Caco-2 (cell line): ENCODE measurements at regions not wholly inside any gene's neighbourhood (a gene's known extent, or its start where the extent isn't known, plus 50 kb on each side); places are given as distances from the start of the nearest gene placed in this dataset.

Source experiments
- BruUV-seq: library from RNA; stranded (reverse); fragments of 400-500 nt; replicated peaks from 2 replicates; lab custom pipeline; 2021; lab: Mats Ljungman, UMichigan
- CTCF ChIA-PET: fragments of 300-600 bp; sonication (Branson Sonifier 250); formaldehyde crosslinking; loops from one replicate; lab custom pipeline; 2022; ENCODE audit warnings: antibody characterized with exemption; lab: Charles Lee
- POLR2A ChIA-PET: fragments of 300-600 bp; sonication (Branson Sonifier 250); formaldehyde crosslinking; loops from one replicate; lab custom pipeline; 2022; ENCODE audit warnings: antibody characterized with exemption; lab: Charles Lee
- DNase-seq, 2 experiments: peaks; one replicate each; pipeline versions ENCODE4 v3.0.0 to v3.0.0-alpha.2; 2020 to 2022
- H3K27me3 ChIP-seq: replicated peaks from 2 replicates; pipeline ENCODE4 v1.6.0; 2011; ENCODE audit warnings: low read length; ENCODE audit not compliant: control insufficient read depth, insufficient read depth
- H3K36me3 ChIP-seq: 2 replicates; pipeline ENCODE4 v1.5.1; 2011; ENCODE audit warnings: low read length; ENCODE audit not compliant: control insufficient read depth, insufficient read depth
- H3K4me1 ChIP-seq: fragments of 250-450 bp; sonication (Bioruptor Pico); 2 replicates; pipeline ENCODE4 v1.5.1; 2020; ENCODE audit warnings: mild to moderate bottlenecking
- H3K4me3 ChIP-seq: 2 replicates; pipeline ENCODE4 v1.5.1; 2011; ENCODE audit warnings: low read depth, mild to moderate bottlenecking, control low read depth, low read length
- H3K9me3 ChIP-seq: fragments of 250-450 bp; sonication (Bioruptor Pico); 2 replicates; pipeline ENCODE4 v1.5.1; 2020; ENCODE audit warnings: mild to moderate bottlenecking, moderate library complexity
- H3K27ac Mint-ChIP-seq: one replicate; pipeline ENCODE4 v1.8.0; 2022; ENCODE audit warnings: mixed read lengths; ENCODE audit not compliant: unreplicated experiment
- H3K27me3 Mint-ChIP-seq: one replicate; pipeline ENCODE4 v1.8.0; 2022; ENCODE audit warnings: mixed read lengths; ENCODE audit not compliant: insufficient read depth, unreplicated experiment
- H3K36me3 Mint-ChIP-seq: one replicate; pipeline ENCODE4 v1.8.0; 2022; ENCODE audit warnings: mild to moderate bottlenecking, mixed read lengths; ENCODE audit not compliant: insufficient read depth, unreplicated experiment
- H3K4me1 Mint-ChIP-seq: one replicate; pipeline ENCODE4 v1.8.0; 2022; ENCODE audit warnings: low read depth, mixed read lengths; ENCODE audit not compliant: unreplicated experiment
- H3K4me3 Mint-ChIP-seq: one replicate; pipeline ENCODE4 v1.8.0; 2022; ENCODE audit warnings: mild to moderate bottlenecking, moderate library complexity, mixed read lengths; ENCODE audit not compliant: unreplicated experiment
- H3K9me3 Mint-ChIP-seq: one replicate; pipeline ENCODE4 v1.8.0; 2022; ENCODE audit warnings: mixed read lengths; ENCODE audit not compliant: unreplicated experiment
- intact Hi-C: fragments of 100-400 bp; cut with micrococcal nuclease; formaldehyde crosslinking; loops from one replicate; pipeline ENCODE4 v1.10.0; 2022; ENCODE audit not compliant: unreplicated experiment
- TF ChIP-seq, protein P1 (sequence below), 2 experiments: fragments of 200-600 bp in 1 of 2; IDR thresholded peaks; 1 replicate in 1 of 2; 2 replicates in 1 of 2; pipeline versions ENCODE4 v1.5.1 to v1.8.0; 2011 to 2022; ENCODE audit warnings: antibody characterized with exemption in 1 of 2, control low read depth in 1 of 2, inconsistent platforms in 1 of 2, low read depth in 1 of 2, low read length in 1 of 2, mild to moderate bottlenecking in 1 of 2, moderate library complexity in 1 of 2; ENCODE audit not compliant: insufficient read depth in 1 of 2, severe bottlenecking in 1 of 2, unreplicated experiment in 1 of 2

GRCh38 chr4:114187592-114187991, 208.1 kb upstream of the ARSJ start:
- Histone ChIP-seq H3K4me3 (no peak overlapping the region), H3K27me3 (no peaks in the 10 kb centered on the region), H3K9me3 (peaks cover 8% of the 10 kb centered on the region), H3K4me1 (peaks cover 20% of the 10 kb centered on the region), H3K36me3 (no peaks in the 10 kb centered on the region)
- H3K27ac Mint-ChIP-seq: no peak overlapping the region
- peaks cover 16% of the 10 kb centered on the region for H3K9me3 Mint-ChIP-seq
- ChIA-PET POLR2A (no interaction called here), CTCF (no interaction called here)
- intact Hi-C loops: loop anchor here (1.0 to 5.0 kb wide), 2 partner anchors 22 to 230 kb away; no protein-coding TSS in a partner anchor
- H3K36me3 Mint-ChIP-seq: no peaks in the 10 kb centered on the region
- peaks cover 6% of the 10 kb centered on the region for H3K4me1 Mint-ChIP-seq
- TF ChIP-seq, protein P1, sequence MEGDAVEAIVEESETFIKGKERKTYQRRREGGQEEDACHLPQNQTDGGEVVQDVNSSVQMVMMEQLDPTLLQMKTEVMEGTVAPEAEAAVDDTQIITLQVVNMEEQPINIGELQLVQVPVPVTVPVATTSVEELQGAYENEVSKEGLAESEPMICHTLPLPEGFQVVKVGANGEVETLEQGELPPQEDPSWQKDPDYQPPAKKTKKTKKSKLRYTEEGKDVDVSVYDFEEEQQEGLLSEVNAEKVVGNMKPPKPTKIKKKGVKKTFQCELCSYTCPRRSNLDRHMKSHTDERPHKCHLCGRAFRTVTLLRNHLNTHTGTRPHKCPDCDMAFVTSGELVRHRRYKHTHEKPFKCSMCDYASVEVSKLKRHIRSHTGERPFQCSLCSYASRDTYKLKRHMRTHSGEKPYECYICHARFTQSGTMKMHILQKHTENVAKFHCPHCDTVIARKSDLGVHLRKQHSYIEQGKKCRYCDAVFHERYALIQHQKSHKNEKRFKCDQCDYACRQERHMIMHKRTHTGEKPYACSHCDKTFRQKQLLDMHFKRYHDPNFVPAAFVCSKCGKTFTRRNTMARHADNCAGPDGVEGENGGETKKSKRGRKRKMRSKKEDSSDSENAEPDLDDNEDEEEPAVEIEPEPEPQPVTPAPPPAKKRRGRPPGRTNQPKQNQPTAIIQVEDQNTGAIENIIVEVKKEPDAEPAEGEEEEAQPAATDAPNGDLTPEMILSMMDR (IDR thresholded peaks at IDR 0.05; ENCODE audit: insufficient read depth in 1 of 2, low read depth in 1 of 2, low read length in 1 of 2, severe bottlenecking in 1 of 2, unreplicated experiment in 1 of 2): no peak
- no peaks in the 10 kb centered on the region for H3K27me3 Mint-ChIP-seq
- no TSS peak for BruUV-seq
- no peak overlapping the region for H3K4me3 Mint-ChIP-seq
- DNase-seq: peak; percentile 29 to 34

GRCh38 chr4:114191496-114191895, 212.0 kb upstream of the ARSJ start:
- Mint-ChIP-seq H3K27me3 (no peaks in the 10 kb centered on the region), H3K4me1 (peaks cover 6% of the 10 kb centered on the region), H3K36me3 (peaks cover 4% of the 10 kb centered on the region), H3K4me3 (no peak overlapping the region), H3K9me3 (no peaks in the 10 kb centered on the region), H3K27ac (no peak overlapping the region)
- intact Hi-C loops: no loop called here
- POLR2A ChIA-PET: no interaction called here
- H3K9me3 ChIP-seq: peaks cover 3% of the 10 kb centered on the region; the same call in 1 of the 2 replicates
- peaks cover 20% of the 10 kb centered on the region for H3K4me1 ChIP-seq
- no peak for DNase-seq
- no peak overlapping the region for H3K4me3 ChIP-seq
- TF ChIP-seq, protein P1 (IDR thresholded peaks at IDR 0.05; ENCODE audit: insufficient read depth in 1 of 2, low read depth in 1 of 2, low read length in 1 of 2, severe bottlenecking in 1 of 2, unreplicated experiment in 1 of 2): no peak
- CTCF ChIA-PET: no interaction called here
- no TSS peak for BruUV-seq
- H3K36me3 ChIP-seq: no peaks in the 10 kb centered on the region
- no peaks in the 10 kb centered on the region for H3K27me3 ChIP-seq

- POLR2A ChIA-PET: no interaction called here
- Mint-ChIP-seq H3K27me3 (no peaks in the 10 kb centered on the region), H3K27ac (no peak overlapping the region), H3K36me3 (peaks cover 4% of the 10 kb centered on the region), H3K4me3 (no peak overlapping the region), H3K4me1 (no peaks in the 10 kb centered on the region), H3K9me3 (no peaks in the 10 kb centered on the region)
- H3K36me3 ChIP-seq: no peaks in the 10 kb centered on the region
- H3K4me1 ChIP-seq: peaks cover 7% of the 10 kb centered on the region
- TF ChIP-seq, protein P1 (IDR thresholded peaks at IDR 0.05; ENCODE audit: insufficient read depth in 1 of 2, low read depth in 1 of 2, low read length in 1 of 2, severe bottlenecking in 1 of 2, unreplicated experiment in 1 of 2): no peak
- intact Hi-C loops: no loop called here
- H3K4me3 ChIP-seq: no peak overlapping the region
- H3K9me3 ChIP-seq: peaks cover 3% of the 10 kb centered on the region; the same call in 1 of the 2 replicates
- no peak for DNase-seq
- CTCF ChIA-PET: no interaction called here
- BruUV-seq: no TSS peak
- no peaks in the 10 kb centered on the region for H3K27me3 ChIP-seq
Observed at GRCh38 chr4:114192854-114193253, 213.4 kb upstream of the ARSJ start.
